ENCODE measurements at regions not wholly inside any gene's neighbourhood (a gene's known extent, or its start where the extent isn't known, plus 50 kb on each side); places are given as distances from the start of the nearest gene placed in this dataset.

- no peak overlapping the region for H3K4me3 ChIP-seq (ENCODE audit: low read depth, low read length)
- TF ChIP-seq, protein P1, sequence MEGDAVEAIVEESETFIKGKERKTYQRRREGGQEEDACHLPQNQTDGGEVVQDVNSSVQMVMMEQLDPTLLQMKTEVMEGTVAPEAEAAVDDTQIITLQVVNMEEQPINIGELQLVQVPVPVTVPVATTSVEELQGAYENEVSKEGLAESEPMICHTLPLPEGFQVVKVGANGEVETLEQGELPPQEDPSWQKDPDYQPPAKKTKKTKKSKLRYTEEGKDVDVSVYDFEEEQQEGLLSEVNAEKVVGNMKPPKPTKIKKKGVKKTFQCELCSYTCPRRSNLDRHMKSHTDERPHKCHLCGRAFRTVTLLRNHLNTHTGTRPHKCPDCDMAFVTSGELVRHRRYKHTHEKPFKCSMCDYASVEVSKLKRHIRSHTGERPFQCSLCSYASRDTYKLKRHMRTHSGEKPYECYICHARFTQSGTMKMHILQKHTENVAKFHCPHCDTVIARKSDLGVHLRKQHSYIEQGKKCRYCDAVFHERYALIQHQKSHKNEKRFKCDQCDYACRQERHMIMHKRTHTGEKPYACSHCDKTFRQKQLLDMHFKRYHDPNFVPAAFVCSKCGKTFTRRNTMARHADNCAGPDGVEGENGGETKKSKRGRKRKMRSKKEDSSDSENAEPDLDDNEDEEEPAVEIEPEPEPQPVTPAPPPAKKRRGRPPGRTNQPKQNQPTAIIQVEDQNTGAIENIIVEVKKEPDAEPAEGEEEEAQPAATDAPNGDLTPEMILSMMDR (IDR thresholded peaks at IDR 0.05; ENCODE audit: low read depth, low read length), result no peak
These were observed 356.2 kb upstream of the SMIM21 start for GRCh38 chr18:75783566-75784281.

DNA sequence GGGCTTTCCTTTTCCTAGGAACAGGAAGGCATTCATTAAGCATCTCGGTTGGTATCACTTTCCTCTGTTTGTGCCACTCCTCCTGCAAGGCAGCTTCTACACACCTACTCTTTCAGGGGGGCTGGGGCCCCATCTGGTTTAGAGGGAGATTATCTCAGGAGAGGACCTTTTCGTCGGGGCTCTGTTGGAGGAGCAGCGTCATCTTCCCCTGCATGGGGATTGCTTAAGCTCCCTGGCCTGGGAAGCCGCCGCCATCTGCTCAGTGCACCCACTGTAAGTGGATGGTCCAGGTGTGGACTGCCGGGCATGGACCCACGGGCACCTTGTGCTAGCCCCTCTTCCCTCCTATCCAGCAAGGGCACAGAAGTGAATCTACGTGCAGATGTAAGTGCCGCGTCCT is 355.3 kb upstream of the SMIM21 start:
- TF ChIP-seq, protein P1 (IDR thresholded peaks at IDR 0.05; ENCODE audit: low read depth, low read length), result no peak

DNA sequence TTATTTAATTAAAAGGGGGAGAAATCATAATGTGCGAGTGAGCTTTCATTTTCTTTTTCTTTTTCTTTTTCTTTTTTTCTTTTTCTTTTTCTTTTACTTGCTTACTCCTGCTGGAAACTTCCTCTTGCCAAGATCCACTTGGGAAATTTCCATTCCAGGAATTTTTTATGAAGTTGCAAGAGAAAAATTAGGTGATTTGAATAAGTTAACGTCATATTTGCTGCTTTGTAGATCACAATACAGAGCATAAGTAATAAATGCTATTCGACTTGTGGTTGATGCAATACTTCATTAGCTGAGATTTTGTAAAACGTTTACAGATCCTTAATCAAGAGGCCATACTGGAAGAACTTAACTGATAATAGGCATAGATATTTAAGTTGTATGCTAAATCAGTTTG is 354.7 kb upstream of the SMIM21 start:
- TF ChIP-seq, protein P1 (IDR thresholded peaks at IDR 0.05; ENCODE audit: low read depth, low read length), result no peak
- H3K4me3 ChIP-seq (ENCODE audit: low read depth, low read length), result no peak overlapping the region

More for the DNA sequence above, 355.3 kb upstream of the SMIM21 start:
- no peak overlapping the region for H3K4me3 ChIP-seq (ENCODE audit: low read depth, low read length)

DNA sequence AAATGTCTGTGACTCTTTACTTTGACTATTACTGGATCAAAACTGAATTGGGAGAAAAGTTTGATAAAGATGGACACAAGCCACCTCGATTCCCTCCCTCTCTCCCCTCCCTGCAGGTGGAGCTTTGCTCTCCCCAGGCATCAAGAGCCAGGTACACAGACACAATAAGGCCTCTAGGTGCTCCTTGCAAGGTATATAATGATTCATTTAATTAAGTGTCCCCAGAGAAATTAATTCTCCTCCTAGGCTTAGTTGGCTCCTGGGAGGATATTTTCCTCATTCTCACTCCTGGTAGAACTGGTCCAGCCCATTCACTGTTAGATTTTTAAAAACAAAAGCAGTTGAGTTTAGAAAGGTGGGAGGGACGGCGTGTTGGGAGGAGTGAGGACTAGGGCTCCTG is 352.4 kb upstream of the SMIM21 start:
- TF ChIP-seq, protein P1 (IDR thresholded peaks at IDR 0.05; ENCODE audit: low read depth, low read length), result no peak
- no peak overlapping the region for H3K4me3 ChIP-seq (ENCODE audit: low read depth, low read length)

DNA sequence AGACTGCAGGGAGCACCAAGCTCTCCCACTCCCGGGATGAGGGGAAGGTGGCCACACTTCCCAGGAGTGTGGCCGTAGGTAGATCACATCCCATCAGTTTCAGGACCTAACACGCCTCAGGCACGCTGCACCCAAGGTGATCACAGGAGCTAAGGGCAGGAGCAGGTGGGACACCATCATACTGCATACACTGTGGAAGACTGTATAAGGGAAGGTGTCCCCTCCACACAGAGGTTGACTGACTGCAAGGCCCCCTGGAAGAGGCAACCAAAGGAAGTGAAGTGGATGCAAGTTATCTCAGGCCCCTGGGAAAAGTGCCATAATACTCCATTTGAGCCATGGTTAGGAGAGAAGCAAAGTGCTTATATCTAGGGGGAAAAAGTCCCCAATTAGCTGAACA is 351.9 kb upstream of the SMIM21 start:
- TF ChIP-seq, protein P1 (IDR thresholded peaks at IDR 0.05; ENCODE audit: low read depth, low read length), result no peak
- H3K4me3 ChIP-seq (ENCODE audit: low read depth, low read length), result no peak overlapping the region

GRCh38 chr18:75777630-75778029 is 350.1 kb upstream of the SMIM21 start:
- H3K4me3 ChIP-seq (ENCODE audit: low read depth, low read length), result no peak overlapping the region
- TF ChIP-seq, protein P1 (IDR thresholded peaks at IDR 0.05; ENCODE audit: low read depth, low read length), result no peak

GRCh38 chr18:75775121-75775520 is 347.6 kb upstream of the SMIM21 start:
- TF ChIP-seq, protein P1 (IDR thresholded peaks at IDR 0.05; ENCODE audit: low read depth, low read length), result no peak
- no peak overlapping the region for H3K4me3 ChIP-seq (ENCODE audit: low read depth, low read length)
